Suprapubic skin (tissue), 4 donors: ENCODE measurements at regions not wholly inside any gene's neighbourhood (a gene's known extent, or its start where the extent isn't known, plus 50 kb on each side); places are given as distances from the start of the nearest gene placed in this dataset.

Source experiments
- EP300 ChIP-seq: sonication (generic); formaldehyde crosslinking; IDR thresholded peaks from one replicate; pipeline ENCODE4 v1.6.1; 2017; ENCODE audit warnings: antibody characterized with exemption
- POLR2A ChIP-seq, 2 donors: fragments of 450-650 bp; IDR thresholded peaks; one replicate each; pipeline ENCODE4 v1.6.1; 2017; ENCODE audit warnings: antibody characterized with exemption in 2 of 2, mild to moderate bottlenecking in 2 of 2, moderate library complexity in 2 of 2
- POLR2AphosphoS5 ChIP-seq, 3 donors: sonication (generic); formaldehyde crosslinking; IDR thresholded peaks; one replicate each; pipeline ENCODE4 v1.6.1; 2017; ENCODE audit warnings: antibody characterized with exemption in 3 of 3
- TF ChIP-seq, protein P1 (sequence below), 2 donors: fragments of 200-600 bp in 1 of 2; fragments of 450-650 bp in 1 of 2; sonication (generic) in 1 of 2; IDR thresholded peaks; one replicate each; pipeline ENCODE4 v1.5.1; 2016 to 2019; ENCODE audit warnings: antibody characterized with exemption in 2 of 2, mild to moderate bottlenecking in 1 of 2, moderate library complexity in 1 of 2

DNA sequence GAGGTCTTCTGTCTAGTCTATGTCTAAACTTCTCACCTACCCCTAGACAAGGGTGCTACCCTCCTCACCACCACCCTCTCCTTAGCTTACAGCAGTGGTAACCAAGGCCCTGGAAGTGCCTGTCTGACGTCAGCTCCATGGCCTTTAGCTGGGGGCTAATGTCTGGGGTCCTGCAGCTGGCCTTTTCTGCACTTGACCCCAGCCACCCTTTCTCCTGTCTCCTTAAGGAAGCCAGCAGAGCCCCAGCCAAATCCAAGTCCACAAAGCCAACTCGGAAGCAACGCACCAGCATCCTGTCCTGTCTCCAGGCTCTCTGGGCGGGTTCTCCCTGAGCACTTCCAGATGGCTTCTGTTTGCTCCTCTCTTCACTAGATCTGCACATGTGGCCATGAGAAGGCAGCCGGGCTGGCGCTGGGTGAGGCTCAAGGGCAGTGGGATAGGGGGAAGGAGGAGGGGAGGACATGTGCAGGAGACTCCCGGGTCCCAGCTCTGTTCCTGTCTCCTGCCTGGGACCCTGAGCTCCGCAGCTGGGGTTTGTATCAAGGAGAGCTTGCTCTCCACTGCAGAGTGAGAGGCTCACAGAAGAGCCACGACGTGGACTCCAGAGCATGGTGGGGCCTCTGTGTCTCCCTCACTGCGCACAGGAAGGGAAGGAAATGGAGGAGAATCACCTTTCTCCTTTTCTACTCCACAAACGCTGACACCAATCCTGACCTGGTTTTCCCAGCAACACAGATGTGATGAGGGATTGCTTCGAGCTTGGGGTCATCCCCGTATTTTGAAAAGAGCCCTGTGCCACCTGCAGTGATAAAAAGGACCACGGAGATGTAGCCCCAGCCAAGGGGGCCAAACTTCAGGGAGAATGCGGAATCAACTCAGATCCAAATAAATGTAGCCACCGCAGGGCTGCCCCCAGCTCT, 204.2 kb downstream of the USP12 start:
- TF ChIP-seq, protein P1, sequence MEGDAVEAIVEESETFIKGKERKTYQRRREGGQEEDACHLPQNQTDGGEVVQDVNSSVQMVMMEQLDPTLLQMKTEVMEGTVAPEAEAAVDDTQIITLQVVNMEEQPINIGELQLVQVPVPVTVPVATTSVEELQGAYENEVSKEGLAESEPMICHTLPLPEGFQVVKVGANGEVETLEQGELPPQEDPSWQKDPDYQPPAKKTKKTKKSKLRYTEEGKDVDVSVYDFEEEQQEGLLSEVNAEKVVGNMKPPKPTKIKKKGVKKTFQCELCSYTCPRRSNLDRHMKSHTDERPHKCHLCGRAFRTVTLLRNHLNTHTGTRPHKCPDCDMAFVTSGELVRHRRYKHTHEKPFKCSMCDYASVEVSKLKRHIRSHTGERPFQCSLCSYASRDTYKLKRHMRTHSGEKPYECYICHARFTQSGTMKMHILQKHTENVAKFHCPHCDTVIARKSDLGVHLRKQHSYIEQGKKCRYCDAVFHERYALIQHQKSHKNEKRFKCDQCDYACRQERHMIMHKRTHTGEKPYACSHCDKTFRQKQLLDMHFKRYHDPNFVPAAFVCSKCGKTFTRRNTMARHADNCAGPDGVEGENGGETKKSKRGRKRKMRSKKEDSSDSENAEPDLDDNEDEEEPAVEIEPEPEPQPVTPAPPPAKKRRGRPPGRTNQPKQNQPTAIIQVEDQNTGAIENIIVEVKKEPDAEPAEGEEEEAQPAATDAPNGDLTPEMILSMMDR (IDR thresholded peaks at IDR 0.05), result no peak
- TF ChIP-seq POLR2A (IDR thresholded peaks at IDR 0.05) (no peak), EP300 (no peak), POLR2AphosphoS5 (IDR thresholded peaks at IDR 0.05) (no peak)
